ENCODE measurements at regions not wholly inside any gene's neighbourhood (a gene's known extent, or its start where the extent isn't known, plus 50 kb on each side); places are given as distances from the start of the nearest gene placed in this dataset.

- no peaks in the 10 kb centered on the region for H3K36me3 ChIP-seq (ENCODE audit: control insufficient read depth, insufficient read depth, low read length)
- H3K4me3 ChIP-seq (replicated peaks; ENCODE audit: low read depth, low read length), result no peak overlapping the region
- H3K27me3 ChIP-seq (replicated peaks; ENCODE audit: control insufficient read depth, insufficient read depth, low read length), result no peaks in the 10 kb centered on the region
- no peak for TF ChIP-seq CTCF (IDR thresholded peaks at IDR 0.05; ENCODE audit: insufficient read depth, low read length, poor library complexity, severe bottlenecking)
- no peak for DNase-seq (ENCODE audit: extremely low read depth, insufficient read length)
Observed at GRCh38 chr14:42918615-42919014, 1311.9 kb downstream of the LRFN5 start.

DNA sequence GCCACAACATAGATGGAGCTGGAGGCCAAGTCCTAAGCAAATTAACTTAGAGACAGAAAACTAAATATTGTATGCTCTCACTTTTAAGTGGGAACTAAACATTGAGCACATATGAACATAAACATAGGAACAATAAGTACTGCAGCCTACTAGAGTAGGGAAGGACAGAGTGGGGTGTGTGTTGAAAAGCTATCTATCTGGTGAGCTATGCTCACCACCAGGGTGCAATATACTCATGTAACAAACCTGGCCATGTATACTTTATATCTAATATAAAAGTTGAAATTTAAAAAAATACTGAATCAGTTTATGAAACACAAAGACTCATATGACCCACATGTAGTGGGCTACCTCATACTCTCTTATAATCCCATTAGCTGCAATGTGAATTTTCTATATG lies 1305.0 kb downstream of the LRFN5 start:
- H3K27me3 ChIP-seq (replicated peaks; ENCODE audit: control insufficient read depth, insufficient read depth, low read length), result no peaks in the 10 kb centered on the region
- no peak for DNase-seq (ENCODE audit: extremely low read depth, insufficient read length)
- no peak for TF ChIP-seq CTCF (IDR thresholded peaks at IDR 0.05; ENCODE audit: insufficient read depth, low read length, poor library complexity, severe bottlenecking)
- H3K4me3 ChIP-seq (replicated peaks; ENCODE audit: low read depth, low read length), result no peak overlapping the region
- no peaks in the 10 kb centered on the region for H3K36me3 ChIP-seq (ENCODE audit: control insufficient read depth, insufficient read depth, low read length)

GRCh38 chr14:42909659-42910058 lies 1303.0 kb downstream of the LRFN5 start:
- TF ChIP-seq CTCF (IDR thresholded peaks at IDR 0.05; ENCODE audit: insufficient read depth, low read length, poor library complexity, severe bottlenecking), result no peak
- Histone ChIP-seq H3K36me3 (ENCODE audit: control insufficient read depth, insufficient read depth, low read length) (no peaks in the 10 kb centered on the region), H3K27me3 (replicated peaks; ENCODE audit: control insufficient read depth, insufficient read depth, low read length) (no peaks in the 10 kb centered on the region), H3K4me3 (replicated peaks; ENCODE audit: low read depth, low read length) (no peak overlapping the region)
- no peak for DNase-seq (ENCODE audit: extremely low read depth, insufficient read length)

DNA sequence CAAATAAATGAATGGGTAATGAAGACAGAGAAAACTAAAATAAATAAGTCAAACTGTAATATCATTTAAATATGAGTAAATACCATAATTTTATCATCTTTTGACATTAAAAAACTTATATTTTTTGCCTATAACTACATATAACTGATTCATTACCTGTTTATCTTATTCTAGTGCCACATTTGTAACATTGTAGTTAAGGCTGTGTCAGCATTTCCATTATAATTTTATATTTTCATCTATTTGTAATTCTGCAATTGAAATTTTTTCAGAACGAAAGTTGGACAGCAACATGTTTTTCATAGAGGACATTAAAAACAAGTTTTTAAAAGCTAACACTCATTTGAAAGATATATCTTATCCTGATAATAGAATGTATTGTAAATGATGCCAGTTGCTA lies 1286.5 kb downstream of the LRFN5 start:
- H3K36me3 ChIP-seq (ENCODE audit: control insufficient read depth, insufficient read depth, low read length), result no peaks in the 10 kb centered on the region
- no peak for DNase-seq (ENCODE audit: extremely low read depth, insufficient read length)
- no peaks in the 10 kb centered on the region for H3K27me3 ChIP-seq (replicated peaks; ENCODE audit: control insufficient read depth, insufficient read depth, low read length)
- no peak overlapping the region for H3K4me3 ChIP-seq (replicated peaks; ENCODE audit: low read depth, low read length)
- TF ChIP-seq CTCF (IDR thresholded peaks at IDR 0.05; ENCODE audit: insufficient read depth, low read length, poor library complexity, severe bottlenecking), result no peak

- no peak for DNase-seq (ENCODE audit: extremely low read depth, insufficient read length)
- TF ChIP-seq CTCF (IDR thresholded peaks at IDR 0.05; ENCODE audit: insufficient read depth, low read length, poor library complexity, severe bottlenecking), result no peak
- Histone ChIP-seq H3K36me3 (ENCODE audit: control insufficient read depth, insufficient read depth, low read length) (no peaks in the 10 kb centered on the region), H3K4me3 (replicated peaks; ENCODE audit: low read depth, low read length) (no peak overlapping the region), H3K27me3 (replicated peaks; ENCODE audit: control insufficient read depth, insufficient read depth, low read length) (no peaks in the 10 kb centered on the region)
Observed at GRCh38 chr14:42884100-42884499, 1277.4 kb downstream of the LRFN5 start.

DNA sequence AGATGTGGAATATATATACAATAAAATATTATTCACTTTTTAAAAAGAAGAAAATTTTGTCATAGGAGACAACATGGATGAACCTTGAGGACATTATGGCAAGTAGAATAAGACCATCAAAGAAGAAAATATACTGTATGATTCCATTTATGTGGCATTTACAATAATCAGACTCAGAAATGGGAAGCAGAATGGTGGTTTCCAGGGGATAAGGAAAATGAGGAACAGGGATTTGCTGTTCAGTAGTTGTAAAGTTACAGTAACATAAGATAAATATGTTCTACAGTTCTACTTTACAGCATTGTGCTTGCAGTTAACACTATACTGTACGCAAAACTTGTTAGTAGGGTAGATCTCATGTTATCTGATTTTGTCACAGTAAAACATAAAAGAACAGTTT lies 1271.0 kb downstream of the LRFN5 start:
- Histone ChIP-seq H3K4me3 (replicated peaks; ENCODE audit: low read depth, low read length) (no peak overlapping the region), H3K36me3 (ENCODE audit: control insufficient read depth, insufficient read depth, low read length) (no peaks in the 10 kb centered on the region), H3K27me3 (replicated peaks; ENCODE audit: control insufficient read depth, insufficient read depth, low read length) (no peaks in the 10 kb centered on the region)
- DNase-seq (ENCODE audit: extremely low read depth, insufficient read length), result no peak
- TF ChIP-seq CTCF (IDR thresholded peaks at IDR 0.05; ENCODE audit: insufficient read depth, low read length, poor library complexity, severe bottlenecking), result no peak

All from GM06990 (cell line).